Testis (tissue), 2 donors: ENCODE measurements at regions not wholly inside any gene's neighbourhood (a gene's known extent, or its start where the extent isn't known, plus 50 kb on each side); places are given as distances from the start of the nearest gene placed in this dataset.

Experiments
- POLR2A ChIP-seq: fragments of 450-650 bp; IDR thresholded peaks from one replicate; pipeline ENCODE4 v1.6.1; 2017; ENCODE audit warnings: antibody characterized with exemption, mild to moderate bottlenecking, moderate library complexity
- TF ChIP-seq, protein P1 (sequence below), 3 experiments: fragments of 450-650 bp in 2 of 3; fragments of 200-600 bp in 1 of 3; sonication (generic) in 1 of 3; IDR thresholded peaks; one replicate each; pipeline ENCODE4 v1.5.1; 2016 to 2019; ENCODE audit warnings: antibody characterized with exemption in 3 of 3, mild to moderate bottlenecking in 2 of 3, moderate library complexity in 1 of 3

DNA sequence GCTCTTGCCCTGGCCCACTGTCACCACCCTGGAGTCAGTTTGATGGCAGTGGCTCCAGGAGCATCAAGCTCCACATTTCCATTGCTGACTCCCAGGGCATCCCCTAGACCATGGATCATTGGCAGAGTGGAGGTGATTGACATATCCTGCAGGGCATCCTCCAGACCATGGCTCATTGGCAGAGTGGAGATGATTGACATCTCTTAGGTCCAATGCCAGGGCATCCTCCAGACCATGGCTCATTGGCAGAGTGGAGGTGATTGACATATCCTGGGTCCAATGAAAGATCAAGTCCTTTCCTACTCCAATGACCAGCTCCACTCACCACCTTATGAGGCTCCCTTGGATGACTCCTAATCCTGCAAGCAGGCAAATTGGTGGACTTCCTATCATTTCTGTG, 174.3 kb upstream of the NLRP1 start:
- TF ChIP-seq, protein P1, sequence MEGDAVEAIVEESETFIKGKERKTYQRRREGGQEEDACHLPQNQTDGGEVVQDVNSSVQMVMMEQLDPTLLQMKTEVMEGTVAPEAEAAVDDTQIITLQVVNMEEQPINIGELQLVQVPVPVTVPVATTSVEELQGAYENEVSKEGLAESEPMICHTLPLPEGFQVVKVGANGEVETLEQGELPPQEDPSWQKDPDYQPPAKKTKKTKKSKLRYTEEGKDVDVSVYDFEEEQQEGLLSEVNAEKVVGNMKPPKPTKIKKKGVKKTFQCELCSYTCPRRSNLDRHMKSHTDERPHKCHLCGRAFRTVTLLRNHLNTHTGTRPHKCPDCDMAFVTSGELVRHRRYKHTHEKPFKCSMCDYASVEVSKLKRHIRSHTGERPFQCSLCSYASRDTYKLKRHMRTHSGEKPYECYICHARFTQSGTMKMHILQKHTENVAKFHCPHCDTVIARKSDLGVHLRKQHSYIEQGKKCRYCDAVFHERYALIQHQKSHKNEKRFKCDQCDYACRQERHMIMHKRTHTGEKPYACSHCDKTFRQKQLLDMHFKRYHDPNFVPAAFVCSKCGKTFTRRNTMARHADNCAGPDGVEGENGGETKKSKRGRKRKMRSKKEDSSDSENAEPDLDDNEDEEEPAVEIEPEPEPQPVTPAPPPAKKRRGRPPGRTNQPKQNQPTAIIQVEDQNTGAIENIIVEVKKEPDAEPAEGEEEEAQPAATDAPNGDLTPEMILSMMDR (IDR thresholded peaks at IDR 0.05) = no peak
- TF ChIP-seq POLR2A = no peak
